NCI-H526 (cell line): ENCODE measurements at regions not wholly inside any gene's neighbourhood (a gene's known extent, or its start where the extent isn't known, plus 50 kb on each side); places are given as distances from the start of the nearest gene placed in this dataset.

Experiments
- DNase-seq, 2 experiments: peaks; one replicate each; lab custom pipeline; 2025; lab: John Stamatoyannopoulos, UW

DNA sequence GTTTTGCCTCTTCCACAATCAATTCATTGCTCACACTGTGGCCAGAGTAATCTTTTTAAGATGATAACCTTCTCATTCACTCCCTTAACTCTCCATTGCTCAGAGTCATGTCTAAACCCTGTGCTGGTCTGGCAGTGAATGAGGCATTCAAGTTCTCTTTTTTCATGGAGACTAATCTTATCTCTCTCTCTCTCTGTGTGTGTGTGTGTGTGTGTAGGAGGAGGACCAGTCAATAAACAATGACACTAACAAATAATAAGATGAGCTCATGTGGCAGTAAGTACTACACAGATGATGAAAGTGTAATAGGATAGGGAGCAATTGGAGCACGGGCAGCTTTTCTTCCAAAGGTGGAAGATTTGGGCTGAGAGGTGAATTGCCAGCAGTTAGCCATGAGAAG, 122.0 kb upstream of the B3GALT2 start:
- no peak for DNase-seq

DNA sequence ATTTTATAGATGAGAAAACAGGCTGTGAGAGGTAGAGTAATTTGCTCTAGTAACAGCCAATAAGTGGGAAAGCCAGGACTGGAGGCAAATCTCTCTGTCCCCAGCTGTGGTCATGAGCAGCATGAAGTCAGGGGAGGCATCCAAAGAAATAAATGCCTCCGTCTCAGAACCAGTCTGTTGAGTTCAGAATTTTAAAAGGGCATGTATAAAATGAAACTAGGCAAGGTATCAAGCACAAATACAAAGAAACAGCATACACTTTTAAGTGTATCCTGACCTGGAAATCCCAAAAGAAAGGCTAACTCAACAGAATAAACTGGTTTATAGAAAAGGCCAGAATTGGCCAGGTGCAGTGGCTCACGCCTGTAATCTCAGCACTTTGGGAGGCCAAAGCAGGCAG, 120.0 kb upstream of the B3GALT2 start:
- no peak for DNase-seq
